Testis (tissue), 2 donors: ENCODE measurements at regions not wholly inside any gene's neighbourhood (a gene's known extent, or its start where the extent isn't known, plus 50 kb on each side); places are given as distances from the start of the nearest gene placed in this dataset.

Source experiments
- DNase-seq: peaks from one replicate; pipeline ENCODE4 v3.0.0-alpha.2; 2019
- H3K27ac ChIP-seq, 2 donors: fragments of 200-600 bp; sonication (generic); one replicate each; pipeline ENCODE4 v1.5.1; 2019
- H3K27me3 ChIP-seq: fragments of 200-600 bp; sonication (generic); one replicate; pipeline ENCODE4 v1.5.1; 2019
- H3K36me3 ChIP-seq: fragments of 200-600 bp; sonication (generic); one replicate; pipeline ENCODE4 v1.5.1; 2017; ENCODE audit warnings: low read depth; ENCODE audit errors: missing control alignments
- H3K4me1 ChIP-seq: fragments of 200-600 bp; sonication (generic); one replicate; pipeline ENCODE4 v1.5.1; 2019
- H3K4me3 ChIP-seq, 2 donors: fragments of 200-600 bp; sonication (generic); one replicate each; pipeline ENCODE4 v1.5.1; 2017 to 2019
- H3K9me3 ChIP-seq: fragments of 200-600 bp; sonication (generic); one replicate; pipeline ENCODE4 v1.5.1; 2017
- POLR2A ChIP-seq: fragments of 450-650 bp; IDR thresholded peaks from one replicate; pipeline ENCODE4 v1.6.1; 2017; ENCODE audit warnings: antibody characterized with exemption, mild to moderate bottlenecking, moderate library complexity
- WGBS, 2 donors: methylation state at CpG; one replicate each; pipeline ENCODE4 v1.1.5; 2018; 5-methylcytosine and 5-hydroxymethylcytosine counted together
- intact Hi-C: fragments of 100-400 bp; cut with DNase I; formaldehyde crosslinking; loops from one replicate; pipeline ENCODE4 v1.15.1; 2023; ENCODE audit warnings: low total_unique reads
- TF ChIP-seq, protein P1 (sequence below), 3 experiments: fragments of 450-650 bp in 2 of 3; fragments of 200-600 bp in 1 of 3; sonication (generic) in 1 of 3; IDR thresholded peaks; one replicate each; pipeline ENCODE4 v1.5.1; 2016 to 2019; ENCODE audit warnings: antibody characterized with exemption in 3 of 3, mild to moderate bottlenecking in 2 of 3, moderate library complexity in 1 of 3

DNA sequence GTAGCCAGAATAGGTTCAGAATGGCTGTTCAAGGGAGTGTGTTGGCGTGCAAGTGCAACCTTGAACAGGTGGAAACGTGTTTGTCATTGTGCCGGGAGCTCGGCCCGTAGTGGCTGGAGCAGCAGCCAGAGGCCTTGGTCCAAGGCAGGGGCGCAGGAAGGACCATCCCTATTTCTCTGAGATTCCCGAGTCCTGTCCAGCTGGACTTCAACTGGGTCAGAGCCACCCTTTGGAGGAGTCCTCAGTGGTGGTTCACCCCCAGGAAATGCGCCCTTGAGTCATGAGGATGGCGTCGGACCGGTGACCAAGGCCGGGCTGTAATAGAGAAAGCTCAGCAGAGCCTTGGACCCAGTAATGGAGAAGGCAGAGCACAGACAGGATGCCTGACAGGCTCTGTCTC, 1402.0 kb downstream of the BRD1 start:
- TF ChIP-seq, protein P1, sequence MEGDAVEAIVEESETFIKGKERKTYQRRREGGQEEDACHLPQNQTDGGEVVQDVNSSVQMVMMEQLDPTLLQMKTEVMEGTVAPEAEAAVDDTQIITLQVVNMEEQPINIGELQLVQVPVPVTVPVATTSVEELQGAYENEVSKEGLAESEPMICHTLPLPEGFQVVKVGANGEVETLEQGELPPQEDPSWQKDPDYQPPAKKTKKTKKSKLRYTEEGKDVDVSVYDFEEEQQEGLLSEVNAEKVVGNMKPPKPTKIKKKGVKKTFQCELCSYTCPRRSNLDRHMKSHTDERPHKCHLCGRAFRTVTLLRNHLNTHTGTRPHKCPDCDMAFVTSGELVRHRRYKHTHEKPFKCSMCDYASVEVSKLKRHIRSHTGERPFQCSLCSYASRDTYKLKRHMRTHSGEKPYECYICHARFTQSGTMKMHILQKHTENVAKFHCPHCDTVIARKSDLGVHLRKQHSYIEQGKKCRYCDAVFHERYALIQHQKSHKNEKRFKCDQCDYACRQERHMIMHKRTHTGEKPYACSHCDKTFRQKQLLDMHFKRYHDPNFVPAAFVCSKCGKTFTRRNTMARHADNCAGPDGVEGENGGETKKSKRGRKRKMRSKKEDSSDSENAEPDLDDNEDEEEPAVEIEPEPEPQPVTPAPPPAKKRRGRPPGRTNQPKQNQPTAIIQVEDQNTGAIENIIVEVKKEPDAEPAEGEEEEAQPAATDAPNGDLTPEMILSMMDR (IDR thresholded peaks at IDR 0.05) = no peak
- no peak for TF ChIP-seq POLR2A
- 92 to 95% methylated on average over 12 of the region's 12 CpGs for WGBS, 2 donors
- H3K9me3 ChIP-seq = no peaks in the 10 kb centered on the region
- no peak overlapping the region for H3K27ac ChIP-seq
- no peak overlapping the region for H3K4me3 ChIP-seq
- intact Hi-C loops = no loop called here
- H3K27me3 ChIP-seq = no peaks in the 10 kb centered on the region
- H3K36me3 ChIP-seq = no peaks in the 10 kb centered on the region
- H3K4me1 ChIP-seq = no peaks in the 10 kb centered on the region
- no peak for DNase-seq

DNA sequence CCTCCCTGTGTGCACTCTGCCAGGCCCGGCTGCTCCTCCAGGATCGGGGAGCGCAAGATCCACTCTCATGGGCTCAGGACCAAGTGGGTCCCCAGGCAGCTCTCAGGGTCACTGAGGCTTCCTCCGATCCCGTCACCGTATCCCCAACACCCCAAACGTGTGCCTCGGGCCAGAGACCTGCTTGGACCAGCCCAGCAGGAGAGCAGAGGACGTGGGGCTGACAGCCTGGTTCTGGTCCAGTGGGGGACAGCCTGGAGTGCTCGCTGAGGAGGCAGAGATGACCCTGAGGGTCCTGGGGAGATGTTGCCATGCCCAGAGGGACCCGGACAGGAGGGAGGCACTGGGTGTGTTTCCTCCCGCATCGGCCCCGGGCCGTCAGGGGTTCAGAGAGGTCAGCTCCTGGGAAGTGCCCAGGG, 1402.6 kb downstream of the BRD1 start:
- intact Hi-C loops = no loop called here
- Histone ChIP-seq H3K27me3 (no peaks in the 10 kb centered on the region), H3K4me1 (no peaks in the 10 kb centered on the region), H3K36me3 (no peaks in the 10 kb centered on the region), H3K9me3 (no peaks in the 10 kb centered on the region), H3K4me3 (no peak overlapping the region), H3K27ac (no peak overlapping the region)
- WGBS, 2 donors = 92 to 94% methylated on average over 10 to 15 of the region's 15 CpGs
- no peak for DNase-seq
- TF ChIP-seq, protein P1 (IDR thresholded peaks at IDR 0.05) = no peak
- no peak for TF ChIP-seq POLR2A

DNA sequence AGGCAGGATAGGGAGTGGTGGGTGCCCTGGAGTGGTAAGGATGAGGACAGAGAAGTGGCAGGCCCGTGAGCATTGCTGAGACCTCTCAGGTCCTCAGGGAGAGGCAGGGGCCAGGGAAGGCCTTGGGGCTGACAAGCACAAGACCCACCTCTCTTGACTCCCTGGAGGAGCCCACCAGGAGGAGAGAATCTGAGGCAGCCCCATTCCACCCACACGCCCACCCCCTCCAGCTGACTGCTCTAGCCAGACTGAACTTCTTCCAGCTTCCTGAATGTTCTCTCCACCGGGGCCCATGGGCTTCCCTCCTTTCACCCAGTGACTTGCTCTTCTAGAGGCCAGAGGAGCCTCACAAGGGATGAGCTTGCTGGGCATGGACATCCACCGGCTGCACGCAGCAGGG, 1403.0 kb downstream of the BRD1 start:
- H3K27me3 ChIP-seq = no peaks in the 10 kb centered on the region
- TF ChIP-seq POLR2A = no peak
- TF ChIP-seq, protein P1 (IDR thresholded peaks at IDR 0.05) = no peak
- no peaks in the 10 kb centered on the region for H3K36me3 ChIP-seq
- no peak overlapping the region for H3K27ac ChIP-seq
- WGBS, 2 donors = 75 to 94% methylated on average over 5 of the region's 5 CpGs
- no peak for DNase-seq
- no peaks in the 10 kb centered on the region for H3K9me3 ChIP-seq
- no peaks in the 10 kb centered on the region for H3K4me1 ChIP-seq
- intact Hi-C loops = no loop called here
- no peak overlapping the region for H3K4me3 ChIP-seq

DNA sequence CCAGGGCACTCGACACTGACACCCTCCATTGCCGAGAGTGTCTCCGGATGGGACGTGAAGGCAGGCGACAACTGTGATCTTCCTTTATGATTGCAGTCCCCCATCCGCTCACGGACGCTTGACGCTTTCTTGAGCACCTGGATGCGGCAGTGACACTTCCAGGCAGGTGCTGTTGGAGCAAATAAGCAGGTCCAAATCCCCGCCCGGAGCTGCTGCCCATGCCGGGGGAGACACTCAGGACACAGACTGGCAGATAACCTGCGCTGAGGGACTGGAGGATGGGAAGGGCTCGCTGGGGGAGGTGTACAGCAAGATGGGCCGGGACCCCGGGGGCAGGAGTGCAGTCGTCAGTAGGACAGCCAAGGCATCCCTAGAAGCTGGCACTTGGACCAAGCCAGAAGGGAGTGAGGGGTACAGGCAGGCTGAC, 1403.5 kb downstream of the BRD1 start:
- H3K36me3 ChIP-seq = no peaks in the 10 kb centered on the region
- TF ChIP-seq, protein P1 (IDR thresholded peaks at IDR 0.05) = no peak
- no peak for TF ChIP-seq POLR2A
- WGBS, 2 donors = 87 to 92% methylated on average over 18 of the region's 18 CpGs
- no peaks in the 10 kb centered on the region for H3K9me3 ChIP-seq
- H3K4me3 ChIP-seq = no peak overlapping the region
- no peaks in the 10 kb centered on the region for H3K4me1 ChIP-seq
- no peak overlapping the region for H3K27ac ChIP-seq
- no peaks in the 10 kb centered on the region for H3K27me3 ChIP-seq
- DNase-seq = no peak
- intact Hi-C loops = no loop called here

DNA sequence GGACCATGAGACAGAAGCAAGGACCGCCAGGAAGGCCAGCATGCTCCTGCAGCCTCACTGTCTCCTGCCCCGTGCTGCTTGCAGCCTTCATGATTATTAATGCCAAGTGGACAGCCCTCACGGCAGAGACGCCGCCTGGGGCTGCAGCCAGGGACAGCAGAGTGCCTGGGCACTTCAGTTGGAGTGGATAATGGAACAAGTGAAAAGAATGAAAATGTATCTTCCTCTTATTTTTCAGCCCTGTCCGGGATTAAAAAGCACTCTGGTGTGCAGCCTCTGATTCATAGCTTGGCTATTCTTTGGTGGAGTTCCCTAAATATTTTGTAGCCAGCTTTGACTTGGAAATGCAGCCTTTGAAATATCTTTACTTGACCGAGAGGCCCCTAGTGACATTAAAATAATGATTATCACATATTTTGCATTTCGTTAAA, 1404.2 kb downstream of the BRD1 start:
- Histone ChIP-seq H3K36me3 (no peaks in the 10 kb centered on the region), H3K4me1 (no peaks in the 10 kb centered on the region), H3K27me3 (no peaks in the 10 kb centered on the region), H3K4me3 (no peak overlapping the region), H3K9me3 (no peaks in the 10 kb centered on the region), H3K27ac (no peak overlapping the region)
- 74 to 76% methylated on average over 8 of the region's 8 CpGs for WGBS, 2 donors
- DNase-seq = no peak
- no peak for TF ChIP-seq POLR2A
- TF ChIP-seq, protein P1 (IDR thresholded peaks at IDR 0.05) = no peak
- intact Hi-C loops = no loop called here
